HG03378 (cell line): ENCODE measurements at regions not wholly inside any gene's neighbourhood (a gene's known extent, or its start where the extent isn't known, plus 50 kb on each side); places are given as distances from the start of the nearest gene placed in this dataset.
A peak's percentile ranks its signal among the peaks of the same experiment; 100 is the strongest.

Experiments used
- ATAC-seq: cut with Tn5 transposase; IDR thresholded peaks from one replicate; pipeline ENCODE4 v1.9.1; 2021; ENCODE audit warnings: mild to moderate bottlenecking, moderate library complexity; ENCODE audit not compliant: unreplicated experiment

DNA sequence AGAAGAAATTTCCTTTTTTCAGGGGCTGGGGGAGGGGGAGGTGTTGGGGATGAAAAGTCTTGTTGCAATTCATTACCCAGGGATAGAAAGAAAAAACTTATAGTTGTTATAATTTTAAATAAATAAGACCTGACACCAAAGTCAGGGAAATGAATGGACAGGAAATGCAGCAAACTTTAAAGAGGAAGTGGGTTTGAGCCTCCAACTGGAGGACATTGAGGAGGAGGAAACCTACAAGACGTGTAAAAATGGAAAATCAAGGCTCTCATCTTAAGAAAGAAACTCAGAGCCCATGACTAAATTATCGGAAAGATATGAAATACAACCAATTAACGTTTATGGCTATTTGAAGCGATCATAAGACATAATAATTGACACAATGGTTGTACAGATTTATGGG, 54.4 kb downstream of the NIBAN1 start:
- ATAC-seq, result no peak

- ATAC-seq, result no peak
These were observed 58.7 kb downstream of the NIBAN1 start for GRCh38 chr1:184915463-184916090.

GRCh38 chr1:184914149-184914548, 60.2 kb downstream of the NIBAN1 start:
- no peak for ATAC-seq

DNA sequence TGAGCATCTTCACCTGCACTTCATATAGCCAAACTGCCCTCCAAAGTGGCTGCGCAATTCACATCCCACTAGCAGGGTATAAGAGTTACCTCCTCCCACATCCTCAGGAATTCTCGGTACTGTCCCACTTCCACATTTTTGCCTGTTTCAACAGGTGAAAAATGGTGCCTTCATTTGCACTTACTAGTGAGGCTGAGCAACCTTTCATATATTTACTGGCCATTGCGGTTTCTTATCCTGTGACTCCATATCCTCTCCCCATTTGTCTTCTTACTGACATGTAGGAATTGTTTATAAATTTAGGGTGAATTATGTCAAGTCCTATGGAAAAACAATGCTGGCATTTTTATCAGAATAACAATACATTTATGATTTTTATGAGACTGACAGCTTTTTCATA, 61.9 kb downstream of the NIBAN1 start:
- no peak for ATAC-seq

DNA sequence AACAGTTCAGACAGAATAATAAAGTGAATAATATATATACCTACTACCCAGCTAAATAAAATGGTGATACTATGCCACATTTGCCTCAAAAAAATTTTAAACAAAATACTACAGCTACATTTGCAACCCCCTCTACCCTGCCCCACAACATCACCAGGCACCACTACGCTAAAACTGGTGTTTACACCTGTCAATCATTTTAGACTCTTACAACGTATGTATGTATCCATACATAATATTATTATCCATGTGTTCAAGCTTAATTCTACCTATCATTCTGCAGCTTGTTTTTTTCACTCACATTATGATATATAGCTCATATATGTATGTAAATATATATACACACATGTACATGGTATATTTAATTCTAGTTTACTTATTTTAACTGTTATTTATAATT, 62.5 kb downstream of the NIBAN1 start:
- ATAC-seq, result no peak

GRCh38 chr1:184911103-184911745, 63.1 kb downstream of the NIBAN1 start:
- ATAC-seq, result no peak

DNA sequence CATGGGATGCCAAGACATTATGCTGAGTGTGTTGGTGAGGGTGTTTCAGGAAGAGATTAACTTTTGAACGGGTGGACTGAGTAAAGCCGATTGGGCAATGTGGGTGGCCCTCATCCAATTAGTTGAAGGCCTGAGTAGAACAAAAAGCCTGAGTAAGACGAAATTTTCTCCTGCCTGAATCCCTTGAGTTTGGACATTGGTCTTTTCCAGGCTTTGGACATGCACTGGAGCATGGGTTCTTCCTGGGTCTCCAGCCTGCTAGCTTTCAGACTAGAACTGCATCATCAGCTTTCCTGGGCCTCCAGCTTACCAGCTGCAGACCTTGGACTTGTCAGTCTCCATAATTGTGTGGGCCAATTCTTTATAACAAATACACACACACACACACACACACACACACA, 63.6 kb downstream of the NIBAN1 start:
- ATAC-seq, result no peak

DNA sequence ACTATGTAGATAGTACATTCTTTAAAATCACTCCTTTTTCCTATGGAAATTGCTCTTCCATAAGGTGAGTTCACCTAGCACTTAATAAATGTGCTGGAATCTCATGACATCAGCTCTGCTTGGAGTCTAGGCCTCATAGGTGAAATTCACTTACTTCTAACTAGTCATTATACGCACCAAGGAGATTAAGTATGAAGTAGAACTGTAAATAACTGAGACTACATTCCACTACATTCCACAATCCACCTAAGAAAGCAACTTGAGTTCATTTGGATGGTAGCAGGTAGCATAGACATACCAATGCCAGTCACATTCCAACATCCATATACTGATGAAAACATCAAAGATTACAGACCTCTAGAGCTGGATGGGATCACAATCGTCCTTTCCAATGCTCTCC, 64.3 kb downstream of the NIBAN1 start:
- ATAC-seq, result no peak

GRCh38 chr1:184909019-184909418, 65.3 kb downstream of the NIBAN1 start:
- no peak for ATAC-seq

DNA sequence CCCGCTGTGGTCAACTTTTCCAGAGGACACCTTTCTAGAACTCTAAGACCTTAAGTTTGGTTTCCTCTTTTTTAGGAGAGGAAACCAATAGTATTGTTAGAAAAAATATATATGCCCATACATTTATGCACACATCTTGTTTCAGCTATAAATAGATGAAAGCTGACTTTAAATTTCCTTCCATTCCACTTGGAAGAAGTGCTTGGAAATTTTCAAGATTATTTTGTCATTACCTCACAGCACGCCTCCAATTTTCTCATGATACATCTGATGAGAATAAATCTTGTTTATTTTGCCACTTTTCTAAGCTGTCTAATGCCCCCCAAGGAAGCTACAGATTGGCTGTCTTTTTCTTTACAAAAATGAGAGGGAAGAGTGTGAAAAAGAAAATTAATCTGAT, 65.8 kb downstream of the NIBAN1 start:
- no peak for ATAC-seq

GRCh38 chr1:184907500-184907899, 66.8 kb downstream of the NIBAN1 start:
- no peak for ATAC-seq

GRCh38 chr1:184906761-184907160, 67.5 kb downstream of the NIBAN1 start:
- ATAC-seq, result no peak

- no peak for ATAC-seq
These were observed 68.5 kb downstream of the NIBAN1 start for GRCh38 chr1:184905601-184906322.

DNA sequence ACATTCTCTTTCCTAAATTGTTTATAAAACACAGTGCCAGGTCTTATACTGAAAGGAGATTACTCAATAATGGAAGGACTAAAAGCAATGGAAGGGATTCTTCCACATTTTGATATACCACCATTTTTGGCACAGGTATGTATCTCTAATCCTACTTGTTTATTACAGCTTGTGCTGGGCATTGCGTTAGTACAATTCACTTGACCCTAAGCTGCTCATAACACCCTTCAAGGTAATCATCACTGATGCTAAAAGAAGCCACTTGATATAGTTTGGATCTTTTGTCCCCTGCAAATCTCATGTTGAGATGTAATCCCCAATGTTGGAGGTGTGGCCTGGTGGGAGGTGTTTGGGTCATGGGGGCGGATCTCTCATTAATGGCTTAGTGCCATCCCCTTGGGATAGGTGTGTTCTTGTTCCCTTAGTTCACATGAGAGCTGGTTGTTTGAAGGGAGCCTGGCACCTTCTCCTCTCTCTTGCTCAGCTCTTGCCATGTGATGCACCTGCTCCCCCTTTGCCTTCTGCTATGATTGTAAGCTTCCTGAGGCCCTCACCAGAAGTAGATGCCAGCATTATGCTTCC, 71.1 kb downstream of the NIBAN1 start:
- no peak for ATAC-seq

GRCh38 chr1:184900507-184900906, 73.8 kb downstream of the NIBAN1 start:
- ATAC-seq, result no peak

DNA sequence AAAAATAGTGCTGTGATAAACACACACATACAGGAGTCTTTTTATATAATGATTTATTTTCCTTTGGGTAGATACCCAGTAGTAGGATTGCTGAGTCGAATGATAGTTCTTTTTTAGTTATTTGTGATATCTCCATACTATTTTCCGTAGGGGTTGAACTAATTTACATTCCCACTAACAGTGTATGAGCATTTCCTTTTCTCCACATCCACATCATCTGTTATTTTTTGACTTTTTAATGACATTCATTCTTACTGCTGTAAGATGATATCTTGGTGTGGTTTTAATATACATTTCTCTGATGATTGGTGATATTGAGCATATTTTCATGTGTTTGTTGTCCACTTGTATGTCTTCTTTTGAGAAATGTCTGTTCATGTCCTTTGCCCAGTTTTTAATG, 78.3 kb downstream of the NIBAN1 start:
- no peak for ATAC-seq

DNA sequence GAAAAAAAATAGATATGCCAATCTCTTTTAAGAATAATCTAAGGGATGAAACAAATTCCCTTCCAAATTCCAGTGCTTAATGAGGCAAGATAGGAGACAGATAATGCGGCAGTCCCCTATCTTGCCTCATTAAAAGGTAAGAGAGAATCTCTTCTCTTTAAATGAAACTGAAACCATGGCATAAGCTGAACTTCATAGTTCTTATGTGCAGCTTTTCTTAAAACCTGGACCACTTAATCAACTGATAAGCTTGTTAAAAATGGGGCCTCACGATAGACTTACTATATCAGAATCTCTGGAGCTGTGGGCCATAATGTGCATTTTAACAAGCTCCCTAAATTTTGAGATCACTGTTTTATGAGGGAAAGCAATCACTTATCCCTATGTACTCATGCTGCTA, 79.2 kb downstream of the NIBAN1 start:
- no peak for ATAC-seq

GRCh38 chr1:184893695-184894094, 80.6 kb downstream of the NIBAN1 start:
- ATAC-seq, result no peak

- ATAC-seq, result peak; percentile 88
These were observed 82.2 kb downstream of the NIBAN1 start for GRCh38 chr1:184892116-184892515.

DNA sequence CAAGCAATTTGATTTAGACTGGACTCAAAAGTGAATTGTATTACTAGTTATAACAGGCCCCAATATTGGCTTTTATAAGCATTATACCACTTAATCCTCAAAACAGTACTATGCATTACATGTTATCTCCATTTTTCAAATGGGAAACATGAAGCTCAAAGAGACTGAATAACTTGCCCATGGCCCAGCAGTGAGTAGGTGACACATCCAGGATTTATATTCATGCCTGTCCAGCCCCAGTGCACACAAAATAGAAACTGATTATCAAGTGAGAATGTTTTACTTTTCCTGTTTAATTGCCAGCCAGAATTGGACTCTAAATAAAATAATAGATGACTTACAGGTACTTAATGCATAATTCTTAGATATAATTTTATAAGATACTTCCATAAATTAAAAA, 82.9 kb downstream of the NIBAN1 start:
- ATAC-seq, result no peak

- no peak for ATAC-seq
These were observed 83.8 kb downstream of the NIBAN1 start for GRCh38 chr1:184890539-184890973.

DNA sequence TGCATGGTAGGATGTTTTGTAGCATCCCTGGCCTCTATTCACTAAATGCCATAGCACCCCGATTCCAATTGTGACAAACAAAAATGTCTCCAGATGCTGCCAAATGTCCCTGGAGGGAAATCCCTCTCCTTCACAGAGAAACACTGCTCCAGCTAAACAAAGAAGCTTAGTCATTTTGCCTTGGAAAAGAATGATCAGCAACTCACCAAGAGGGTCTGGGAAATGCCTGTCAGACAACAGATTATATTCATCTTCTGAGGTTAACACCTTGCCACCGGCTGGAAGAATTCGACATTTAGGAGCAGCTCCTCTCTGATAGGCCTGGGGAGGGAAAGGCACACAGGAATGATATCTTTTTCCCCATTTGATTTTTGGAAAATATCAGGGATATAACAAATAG, 84.4 kb downstream of the NIBAN1 start:
- no peak for ATAC-seq
